Effector memory CD8-positive, alpha-beta T cell (primary cell): ENCODE measurements at regions not wholly inside any gene's neighbourhood (a gene's known extent, or its start where the extent isn't known, plus 50 kb on each side); places are given as distances from the start of the nearest gene placed in this dataset.
A peak's percentile ranks its signal among the peaks of the same experiment; 100 is the strongest.

ENCODE experiments used
- ATAC-seq: fragments of 150-1000 bp; cut with Tn5 transposase; replicated peaks from 2 replicates; pipeline ENCODE4 v1.10.0; 2021; ENCODE audit warnings: mild to moderate bottlenecking, moderate library complexity
- DNase-seq, 3 experiments: peaks; one replicate each; pipeline ENCODE4 v3.0.0; 2021
- H3K27ac Mint-ChIP-seq, 2 donors: one replicate each; pipeline ENCODE4 v1.8.0; 2022; ENCODE audit warnings: mild to moderate bottlenecking in 2 of 2, mixed read lengths in 2 of 2, moderate library complexity in 2 of 2
- H3K27me3 Mint-ChIP-seq, 2 donors: one replicate each; pipeline ENCODE4 v1.8.0; 2022; ENCODE audit warnings: mixed read lengths in 2 of 2
- H3K36me3 Mint-ChIP-seq: one replicate; pipeline ENCODE4 v1.8.0; 2022; ENCODE audit warnings: mild to moderate bottlenecking, moderate library complexity, mixed read lengths; ENCODE audit not compliant: insufficient read depth
- H3K4me1 Mint-ChIP-seq, 2 donors: one replicate each; pipeline ENCODE4 v1.8.0; 2022; ENCODE audit warnings: low read depth in 2 of 2, mixed read lengths in 2 of 2
- H3K4me3 Mint-ChIP-seq, 2 donors: one replicate each; pipeline ENCODE4 v1.8.0; 2022; ENCODE audit warnings: mild to moderate bottlenecking in 2 of 2, mixed read lengths in 2 of 2, moderate library complexity in 2 of 2
- H3K9me3 Mint-ChIP-seq, 2 donors: one replicate each; pipeline ENCODE4 v1.8.0; 2022; ENCODE audit warnings: mixed read lengths in 2 of 2

GRCh38 chr5:171639205-171639621 is 146.4 kb upstream of the SMIM23 start:
- Mint-ChIP-seq H3K27me3 (peaks cover 40 to 51% of the 10 kb centered on the region in 2 donors), H3K4me3 (no peak overlapping the region), H3K9me3 (no peaks in the 10 kb centered on the region), H3K27ac (no peak overlapping the region), H3K36me3 (no peaks in the 10 kb centered on the region), H3K4me1 (no peaks in the 10 kb centered on the region)
- ATAC-seq = no peak
- DNase-seq = no peak

- no peaks in the 10 kb centered on the region for H3K4me1 Mint-ChIP-seq
These were observed 145.7 kb upstream of the SMIM23 start for GRCh38 chr5:171639966-171640365.

GRCh38 chr5:171640480-171640879 is 145.1 kb upstream of the SMIM23 start:
- no peak for ATAC-seq
- no peak overlapping the region for H3K4me3 Mint-ChIP-seq
- peaks cover 36 to 47% of the 10 kb centered on the region in 2 donors for H3K27me3 Mint-ChIP-seq
- no peaks in the 10 kb centered on the region for H3K36me3 Mint-ChIP-seq
- no peaks in the 10 kb centered on the region for H3K9me3 Mint-ChIP-seq
- H3K4me1 Mint-ChIP-seq = no peaks in the 10 kb centered on the region
- DNase-seq = no peak
- H3K27ac Mint-ChIP-seq = no peak overlapping the region

More at GRCh38 chr5:171639966-171640365, 145.7 kb upstream of the SMIM23 start:
- Mint-ChIP-seq H3K4me3 (no peak overlapping the region), H3K36me3 (no peaks in the 10 kb centered on the region), H3K27ac (no peak overlapping the region), H3K9me3 (no peaks in the 10 kb centered on the region), H3K27me3 (peaks cover 37 to 51% of the 10 kb centered on the region in 2 donors)
- DNase-seq (no peak), ATAC-seq (no peak)

- no peak overlapping the region for H3K4me3 Mint-ChIP-seq
- H3K36me3 Mint-ChIP-seq = no peaks in the 10 kb centered on the region
- DNase-seq (no peak), ATAC-seq (no peak)
- no peak overlapping the region for H3K27ac Mint-ChIP-seq
- peaks cover 33 to 47% of the 10 kb centered on the region in 2 donors for H3K27me3 Mint-ChIP-seq
- H3K4me1 Mint-ChIP-seq = peaks cover 0 to 2% of the 10 kb centered on the region in 2 donors
- H3K9me3 Mint-ChIP-seq = no peaks in the 10 kb centered on the region
These were observed 143.7 kb upstream of the SMIM23 start for GRCh38 chr5:171641891-171642290.

DNA sequence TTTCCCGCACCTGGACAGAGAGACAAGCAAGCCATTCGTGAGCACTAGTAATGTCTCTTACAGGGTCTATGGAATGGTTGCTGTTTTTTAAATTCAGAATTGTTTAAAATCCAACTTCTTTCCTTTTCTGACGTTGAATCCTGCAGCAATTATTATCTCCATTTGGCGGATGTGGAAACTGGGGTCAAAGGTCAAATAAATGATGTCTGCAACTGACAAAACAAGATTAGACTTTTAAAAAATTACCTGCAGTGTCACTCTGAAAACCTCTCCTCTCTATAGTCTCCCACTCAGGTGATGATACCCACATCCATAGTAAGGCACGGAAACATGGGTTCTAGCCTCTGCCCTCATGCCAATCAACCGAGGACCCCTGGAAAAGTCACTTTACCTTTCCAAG is 142.7 kb upstream of the SMIM23 start:
- peaks cover 0 to 5% of the 10 kb centered on the region in 2 donors for H3K4me1 Mint-ChIP-seq
- no peaks in the 10 kb centered on the region for H3K36me3 Mint-ChIP-seq

GRCh38 chr5:171644536-171644935 is 141.1 kb upstream of the SMIM23 start:
- Mint-ChIP-seq H3K4me1 (peaks cover 0 to 5% of the 10 kb centered on the region in 2 donors), H3K4me3 (no peak overlapping the region), H3K27me3 (peaks cover 29 to 40% of the 10 kb centered on the region in 2 donors), H3K27ac (no peak overlapping the region), H3K36me3 (no peaks in the 10 kb centered on the region), H3K9me3 (no peaks in the 10 kb centered on the region)
- no peak for ATAC-seq
- no peak for DNase-seq

More for the DNA sequence above, 142.7 kb upstream of the SMIM23 start:
- ATAC-seq = no peak
- Mint-ChIP-seq H3K27ac (no peak overlapping the region), H3K9me3 (no peaks in the 10 kb centered on the region), H3K4me3 (no peak overlapping the region), H3K27me3 (peaks cover 37 to 52% of the 10 kb centered on the region in 2 donors)
- no peak for DNase-seq

DNA sequence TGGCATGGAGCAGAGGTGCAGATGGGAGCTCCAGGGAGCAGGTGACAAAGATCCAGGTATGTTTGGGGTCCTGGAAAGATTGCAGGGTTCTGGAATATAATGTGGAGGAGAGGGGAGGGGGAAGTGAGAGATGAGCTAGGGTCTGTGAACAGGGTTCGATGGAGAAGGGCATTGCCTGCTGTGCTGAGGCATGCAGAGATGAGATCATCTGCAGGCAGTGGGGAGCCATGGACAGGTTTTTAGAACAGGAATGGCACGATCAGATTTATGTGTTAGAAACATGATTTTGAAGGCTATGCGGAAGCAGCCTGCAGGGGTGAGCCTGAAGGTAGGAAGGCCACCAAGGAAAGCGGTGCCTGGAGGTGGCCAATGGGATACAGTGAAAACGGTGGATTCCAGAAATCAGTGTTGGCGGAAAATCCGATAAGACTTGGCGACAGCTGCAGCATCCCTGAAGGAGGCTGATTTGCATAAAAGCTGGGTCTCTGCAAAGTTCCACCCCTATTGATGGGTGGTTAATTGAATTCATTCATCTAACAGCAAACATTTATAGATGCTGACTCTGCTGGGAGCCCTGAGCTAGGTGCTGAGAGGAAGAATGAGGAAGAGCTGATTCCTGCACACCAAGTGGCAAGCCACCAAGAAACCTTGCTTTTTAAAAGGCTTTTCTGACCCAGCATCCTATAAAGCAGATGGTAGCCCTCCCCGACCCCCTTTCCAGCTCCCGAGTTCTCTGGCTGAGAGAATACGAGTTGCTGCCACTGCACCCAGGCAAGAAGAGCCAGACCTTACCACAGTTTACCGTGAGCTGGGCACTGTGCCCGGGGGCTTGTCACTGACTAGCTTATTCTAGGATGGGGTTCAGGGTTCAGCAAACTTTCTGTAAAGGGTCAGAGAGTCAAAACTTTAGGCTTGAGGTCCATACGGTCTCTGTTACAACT is 139.2 kb upstream of the SMIM23 start:
- no peaks in the 10 kb centered on the region for H3K36me3 Mint-ChIP-seq
- DNase-seq (no peak), ATAC-seq (no peak)
- H3K27me3 Mint-ChIP-seq = peaks cover 29 to 40% of the 10 kb centered on the region in 2 donors
- H3K9me3 Mint-ChIP-seq = no peaks in the 10 kb centered on the region
- no peak overlapping the region for H3K27ac Mint-ChIP-seq
- H3K4me1 Mint-ChIP-seq = peaks cover 0 to 5% of the 10 kb centered on the region in 2 donors
- H3K4me3 Mint-ChIP-seq = no peak overlapping the region

- ATAC-seq (peak; percentile 44), DNase-seq (no peak)
- Mint-ChIP-seq H3K4me3 (peak overlapping the region in 1 of 2 donors; percentile 12), H3K36me3 (no peaks in the 10 kb centered on the region), H3K27ac (no peak overlapping the region), H3K9me3 (no peaks in the 10 kb centered on the region), H3K27me3 (peaks cover 29 to 40% of the 10 kb centered on the region in 2 donors), H3K4me1 (peaks cover 0 to 5% of the 10 kb centered on the region in 2 donors)
These were observed 138.3 kb upstream of the SMIM23 start for GRCh38 chr5:171647043-171647903.

- H3K4me3 Mint-ChIP-seq = no peak overlapping the region
- H3K4me1 Mint-ChIP-seq = peaks cover 0 to 5% of the 10 kb centered on the region in 2 donors
- ATAC-seq = no peak
- peaks cover 29 to 40% of the 10 kb centered on the region in 2 donors for H3K27me3 Mint-ChIP-seq
- DNase-seq = no peak
- H3K9me3 Mint-ChIP-seq = no peaks in the 10 kb centered on the region
- H3K27ac Mint-ChIP-seq = no peak overlapping the region
- H3K36me3 Mint-ChIP-seq = no peaks in the 10 kb centered on the region
These were observed 137.7 kb upstream of the SMIM23 start for GRCh38 chr5:171647904-171648260.

GRCh38 chr5:171648279-171649074 is 137.1 kb upstream of the SMIM23 start:
- H3K27me3 Mint-ChIP-seq = peaks cover 33 to 35% of the 10 kb centered on the region in 2 donors
- ATAC-seq = no peak
- no peak overlapping the region for H3K27ac Mint-ChIP-seq
- DNase-seq = no peak
- H3K4me3 Mint-ChIP-seq = no peak overlapping the region
- no peaks in the 10 kb centered on the region for H3K9me3 Mint-ChIP-seq
- H3K4me1 Mint-ChIP-seq = peaks cover 0 to 5% of the 10 kb centered on the region in 2 donors
- H3K36me3 Mint-ChIP-seq = no peaks in the 10 kb centered on the region

GRCh38 chr5:171649075-171649401 is 136.6 kb upstream of the SMIM23 start:
- peaks cover 29% of the 10 kb centered on the region in 2 donors for H3K27me3 Mint-ChIP-seq
- no peak for DNase-seq
- H3K27ac Mint-ChIP-seq = no peak overlapping the region
- H3K4me1 Mint-ChIP-seq = peaks cover 0 to 5% of the 10 kb centered on the region in 2 donors
- H3K4me3 Mint-ChIP-seq = no peak overlapping the region
- ATAC-seq = no peak
- no peaks in the 10 kb centered on the region for H3K9me3 Mint-ChIP-seq
- no peaks in the 10 kb centered on the region for H3K36me3 Mint-ChIP-seq

DNA sequence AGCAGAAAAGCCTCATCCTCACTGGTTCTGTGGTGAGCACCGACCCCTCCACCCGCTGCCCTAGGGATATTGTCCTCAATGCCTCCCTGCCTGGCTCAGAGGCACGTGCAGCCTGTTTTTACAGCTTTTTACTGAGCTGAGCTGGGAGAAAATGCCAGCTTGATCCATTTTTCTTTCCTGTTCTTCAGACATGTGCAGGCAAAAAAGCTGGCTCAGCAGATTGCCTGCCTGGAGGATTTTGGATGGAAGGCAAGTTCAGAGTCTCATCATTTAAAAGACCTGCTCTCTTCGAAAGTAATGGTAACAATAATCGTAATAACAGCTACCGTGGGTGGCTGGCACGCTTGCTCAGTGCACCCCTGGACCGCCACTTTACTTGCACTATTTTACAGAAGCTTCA is 135.0 kb upstream of the SMIM23 start:
- DNase-seq = no peak
- no peaks in the 10 kb centered on the region for H3K9me3 Mint-ChIP-seq
- H3K27ac Mint-ChIP-seq = no peak overlapping the region
- H3K4me1 Mint-ChIP-seq = peaks cover 0 to 5% of the 10 kb centered on the region in 2 donors
- H3K27me3 Mint-ChIP-seq = peaks cover 20 to 30% of the 10 kb centered on the region in 2 donors
- H3K4me3 Mint-ChIP-seq = no peak overlapping the region
- no peaks in the 10 kb centered on the region for H3K36me3 Mint-ChIP-seq
- ATAC-seq = no peak

- ATAC-seq (no peak), DNase-seq (no peak)
- H3K4me1 Mint-ChIP-seq = peaks cover 0 to 4% of the 10 kb centered on the region in 2 donors
- H3K9me3 Mint-ChIP-seq = no peaks in the 10 kb centered on the region
- no peak overlapping the region for H3K4me3 Mint-ChIP-seq
- no peaks in the 10 kb centered on the region for H3K36me3 Mint-ChIP-seq
- H3K27me3 Mint-ChIP-seq = peaks cover 15 to 24% of the 10 kb centered on the region in 2 donors
- H3K27ac Mint-ChIP-seq = no peak overlapping the region
These were observed 134.5 kb upstream of the SMIM23 start for GRCh38 chr5:171651102-171651501.
